OCI-M1 (cell line): ENCODE measurements at regions not wholly inside any gene's neighbourhood (a gene's known extent, or its start where the extent isn't known, plus 50 kb on each side); places are given as distances from the start of the nearest gene placed in this dataset.

Experiments
- DNase-seq: peaks from one replicate; lab custom pipeline; 2025; lab: John Stamatoyannopoulos, UW

DNA sequence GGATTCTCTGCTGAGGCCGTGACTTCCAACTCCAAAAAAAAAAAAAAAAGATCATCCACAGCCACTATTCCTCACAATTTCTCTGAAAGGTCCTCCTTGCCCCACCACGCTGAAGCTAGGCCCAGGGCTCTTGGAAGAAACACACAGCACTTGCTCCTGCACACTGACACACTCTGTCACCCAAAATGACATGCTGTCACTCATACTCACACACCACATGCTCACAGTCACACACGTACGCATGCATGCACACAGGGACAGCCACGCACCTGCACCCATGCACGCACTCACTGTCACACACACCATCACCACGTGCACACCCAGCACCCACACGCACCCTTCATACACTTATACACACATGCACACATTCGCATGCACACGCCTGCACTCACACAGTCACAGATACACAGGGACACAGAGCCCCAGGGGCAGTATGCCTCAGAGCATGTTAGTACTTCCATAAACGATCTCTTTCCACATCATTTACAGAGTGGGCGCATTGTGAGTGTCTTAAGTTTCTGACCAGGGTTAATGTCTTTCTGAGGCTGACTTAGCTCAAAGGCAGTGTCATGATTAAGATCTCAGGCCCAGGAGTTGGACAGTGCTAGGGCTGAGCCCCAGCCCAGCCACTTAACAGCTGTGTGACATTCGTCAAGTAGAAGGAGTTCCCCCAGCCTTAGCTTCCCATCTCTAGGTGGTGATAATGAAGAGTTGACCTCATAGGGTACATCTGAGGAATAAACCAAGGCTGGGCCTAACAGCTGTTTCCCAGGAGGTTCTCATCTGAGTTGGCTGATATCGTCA, 93.4 kb downstream of the GLI2 start:
- DNase-seq, result no peak

DNA sequence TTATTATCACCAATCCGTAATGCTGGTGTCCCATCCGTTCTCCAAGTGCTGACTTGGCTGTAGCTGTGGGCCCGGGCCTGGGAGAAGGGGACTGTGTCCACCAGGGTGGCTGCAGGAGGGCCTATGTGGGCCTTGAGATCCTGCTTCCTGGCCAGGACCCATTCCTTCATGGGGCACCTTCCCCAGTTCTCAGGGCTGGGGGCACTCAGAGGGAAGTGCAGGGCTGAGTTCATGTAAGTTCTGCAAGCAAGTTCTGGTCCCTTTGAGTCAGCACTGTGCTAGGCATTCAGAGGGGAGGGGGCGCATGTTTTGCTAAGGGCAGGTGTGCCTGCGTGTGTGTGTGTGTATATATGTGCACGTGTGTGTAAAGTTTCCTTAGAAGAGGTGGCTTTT, 94.0 kb downstream of the GLI2 start:
- DNase-seq, result no peak

DNA sequence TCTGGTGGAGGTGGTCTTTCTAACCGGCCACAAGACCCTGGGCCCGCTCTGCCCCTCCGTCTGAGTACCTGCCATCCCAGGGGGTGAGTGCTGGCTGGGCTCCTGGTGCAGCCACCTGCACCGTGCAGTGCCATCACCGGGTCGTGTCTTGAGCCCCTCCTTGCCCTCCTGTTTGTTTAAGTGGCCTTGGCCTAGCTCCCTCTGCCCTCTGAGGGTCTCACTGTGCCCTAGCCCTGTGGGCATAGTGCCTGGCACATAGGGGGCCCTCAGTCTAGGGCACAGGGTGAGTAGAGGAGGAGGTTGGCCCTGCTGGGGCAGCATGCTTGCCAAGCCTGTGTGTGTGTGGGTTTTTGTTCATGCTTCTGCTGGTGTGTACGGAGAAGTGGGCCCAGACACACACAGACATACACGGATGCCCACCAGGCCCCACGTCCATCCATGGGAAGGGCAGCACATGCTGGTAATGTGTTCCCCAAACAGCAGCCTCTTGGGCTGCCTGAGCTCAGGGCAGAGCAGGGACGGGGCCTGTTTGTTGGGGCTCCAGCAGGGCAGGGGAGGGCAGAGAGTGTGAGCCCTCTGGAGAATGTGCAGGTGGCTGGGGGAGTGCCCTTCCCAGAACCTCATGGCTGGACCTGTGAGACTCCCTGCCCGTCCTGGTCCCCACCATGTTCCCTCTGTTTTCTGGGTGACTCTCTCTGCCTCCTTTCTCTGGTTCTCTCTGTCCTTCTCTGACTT, 94.6 kb downstream of the GLI2 start:
- no peak for DNase-seq

DNA sequence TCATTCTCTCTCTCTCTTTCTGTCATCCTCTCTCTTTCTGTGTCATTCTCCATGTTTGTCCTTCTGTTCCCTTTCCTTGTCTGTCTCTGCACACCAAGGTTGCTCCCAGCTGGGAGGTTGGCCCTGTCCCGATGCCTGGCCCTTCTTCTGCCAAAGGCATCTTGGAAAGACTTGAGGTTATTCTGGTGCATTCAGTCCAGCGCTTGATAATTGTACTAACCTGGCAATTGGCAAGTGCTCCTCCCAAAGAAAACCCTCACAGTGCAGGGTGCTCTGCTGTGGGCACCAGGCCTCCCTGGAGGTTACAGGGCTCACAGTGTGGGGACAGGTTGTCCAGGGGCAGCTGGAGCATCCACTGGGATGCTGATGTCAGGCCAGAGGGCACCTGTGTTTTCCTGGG, 95.4 kb downstream of the GLI2 start:
- no peak for DNase-seq

DNA sequence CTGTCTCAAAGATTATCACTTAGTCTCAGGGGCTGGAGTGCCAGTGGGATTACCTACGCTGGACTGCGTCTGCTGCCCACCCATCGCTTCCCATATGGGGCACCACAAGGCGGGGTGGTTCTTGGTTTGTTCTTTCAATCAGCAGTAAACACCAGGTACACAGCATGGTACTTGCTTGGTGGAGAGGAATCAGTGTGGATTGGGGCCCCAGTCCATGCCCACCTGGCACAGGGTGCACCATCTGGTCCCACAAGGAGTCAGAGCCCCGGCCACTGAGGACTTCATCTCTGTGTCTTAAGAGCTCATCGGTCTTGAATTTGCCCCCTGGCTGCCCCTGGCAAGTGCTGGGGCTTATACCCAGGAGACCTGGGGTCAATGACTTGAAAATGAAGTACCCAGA, 96.2 kb downstream of the GLI2 start:
- no peak for DNase-seq

DNA sequence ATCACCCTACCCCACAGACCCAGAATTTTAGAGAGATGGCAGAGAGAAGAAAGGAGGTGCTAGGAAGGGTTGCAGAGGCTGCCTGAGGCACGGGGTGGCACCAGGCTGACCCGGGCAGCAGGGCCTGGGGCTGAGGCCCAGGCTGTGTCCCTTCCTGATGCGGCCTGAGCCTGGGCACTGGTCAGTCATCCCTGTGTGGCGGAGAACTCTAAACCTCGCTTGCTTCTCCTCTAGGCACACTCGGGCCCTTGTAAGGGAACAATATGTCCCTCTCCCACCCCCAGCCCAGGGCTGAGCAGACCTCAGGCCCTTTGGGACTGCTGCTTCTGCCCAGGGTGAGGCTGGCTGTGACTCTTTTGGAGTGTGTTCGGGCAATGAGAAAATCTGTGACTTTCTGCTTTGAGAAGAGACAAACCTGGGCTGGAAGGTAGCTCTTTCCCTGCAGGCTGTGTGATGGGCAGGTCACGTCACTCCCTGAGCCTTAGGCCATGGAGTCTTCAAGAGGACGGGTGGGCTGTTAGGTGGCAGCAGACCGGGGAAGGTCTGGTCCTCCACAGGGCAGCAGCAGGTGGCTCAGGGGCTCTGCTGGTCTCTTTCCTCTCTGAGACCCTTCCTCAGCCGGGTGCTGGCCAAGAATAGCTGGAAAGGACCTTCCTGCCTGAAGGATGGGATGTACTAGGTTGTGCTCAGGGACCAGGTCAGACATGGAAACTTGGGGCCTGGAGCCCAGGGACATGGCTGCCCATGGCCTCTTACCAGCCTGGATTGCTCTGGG, 96.8 kb downstream of the GLI2 start:
- DNase-seq, result no peak

DNA sequence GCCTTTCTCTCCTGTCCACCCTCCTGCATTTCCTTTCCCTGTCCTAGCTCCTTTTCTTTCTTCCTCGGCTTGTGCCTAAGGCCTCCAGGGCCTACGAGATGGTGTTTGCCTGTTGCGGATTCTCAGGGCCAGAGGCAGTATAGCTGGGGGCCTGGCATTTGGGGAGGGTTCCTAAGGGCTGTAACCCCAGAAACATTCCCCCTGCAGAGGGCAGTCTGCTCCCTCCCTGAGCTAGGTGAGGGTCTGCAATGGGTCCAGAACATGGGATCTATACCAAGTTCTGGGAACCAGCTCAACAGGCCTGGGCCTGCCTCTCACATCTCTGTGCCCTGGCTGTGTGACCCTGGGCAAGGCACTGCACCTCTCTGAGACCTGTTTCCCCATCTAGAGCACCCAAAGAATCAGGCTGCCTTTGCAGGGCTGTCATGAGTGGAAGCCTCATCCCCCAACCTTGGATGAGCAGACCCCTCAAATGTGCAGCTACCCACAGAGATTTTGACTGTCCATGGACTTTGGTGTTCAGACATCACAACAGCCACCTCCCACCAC, 97.5 kb downstream of the GLI2 start:
- DNase-seq, result no peak

DNA sequence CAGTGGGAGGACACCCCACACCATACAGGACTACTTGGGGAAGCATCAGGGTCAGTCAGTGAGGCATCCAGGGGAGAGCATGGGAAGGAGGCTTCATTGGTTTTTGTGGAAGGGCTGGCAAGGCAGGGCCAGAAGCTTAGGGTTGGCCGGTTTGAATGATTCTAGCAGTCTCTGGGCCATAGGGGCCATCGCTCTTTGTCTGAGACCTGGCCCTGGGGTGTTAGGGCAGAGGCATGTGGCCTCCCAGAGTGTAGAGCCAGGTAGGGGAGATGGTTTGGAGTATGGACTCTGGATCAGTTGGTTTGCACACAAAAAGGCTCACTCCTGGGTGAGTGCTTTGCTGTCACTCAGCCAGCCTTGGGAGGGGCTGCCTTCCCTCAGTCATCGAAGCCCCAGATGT, 98.5 kb downstream of the GLI2 start:
- DNase-seq, result no peak

DNA sequence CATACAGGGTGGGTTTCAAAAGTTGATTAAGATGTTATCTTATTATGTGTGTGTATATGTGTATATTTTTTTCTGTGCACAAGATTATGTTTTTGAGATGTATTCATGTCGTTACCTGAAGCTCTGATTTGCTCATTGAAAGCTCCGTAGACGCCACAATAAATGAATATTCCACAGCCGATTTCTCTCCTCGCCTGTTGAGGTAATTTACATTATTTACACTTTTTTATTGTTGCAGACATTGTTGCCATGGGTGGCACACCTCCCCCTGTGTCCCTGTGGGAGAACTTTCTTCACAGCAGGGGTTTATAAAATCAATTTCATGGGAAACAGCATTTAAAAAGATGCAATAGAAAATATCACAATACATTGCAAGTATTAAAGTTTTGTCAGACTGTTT, 100.6 kb downstream of the GLI2 start:
- no peak for DNase-seq

DNA sequence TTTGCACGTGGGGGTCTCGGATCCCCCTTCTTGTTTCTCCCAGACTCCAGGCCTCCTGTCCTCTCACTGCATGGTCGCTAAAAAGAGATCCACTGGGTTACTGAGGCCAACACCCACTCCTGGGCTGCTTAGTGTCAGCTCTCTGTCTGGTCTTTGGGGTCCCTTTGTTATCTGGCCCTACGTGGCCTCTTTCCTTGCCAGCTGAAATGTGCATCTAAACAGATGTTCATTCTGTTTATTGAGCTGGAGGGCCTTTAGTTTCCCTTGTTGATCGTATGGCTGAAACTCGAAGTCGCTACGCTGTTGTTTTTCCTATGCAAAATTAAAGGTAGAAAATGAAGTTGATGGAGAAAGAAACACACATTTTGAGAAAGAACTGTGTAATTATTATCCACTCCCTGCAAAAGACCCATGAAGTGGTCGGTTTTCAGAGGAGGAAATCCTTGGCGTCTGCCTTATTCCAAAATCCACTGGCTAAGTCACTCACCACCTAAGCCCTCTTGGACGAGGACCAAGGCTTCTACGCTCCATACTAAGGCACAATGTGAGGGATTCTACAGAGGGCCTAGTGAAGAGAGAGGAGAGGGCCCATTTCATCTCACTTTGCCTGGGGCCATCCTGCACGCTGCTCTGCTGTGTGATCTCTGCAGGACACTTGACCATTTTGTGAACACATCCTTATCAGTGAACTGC, 105.3 kb downstream of the GLI2 start:
- no peak for DNase-seq

DNA sequence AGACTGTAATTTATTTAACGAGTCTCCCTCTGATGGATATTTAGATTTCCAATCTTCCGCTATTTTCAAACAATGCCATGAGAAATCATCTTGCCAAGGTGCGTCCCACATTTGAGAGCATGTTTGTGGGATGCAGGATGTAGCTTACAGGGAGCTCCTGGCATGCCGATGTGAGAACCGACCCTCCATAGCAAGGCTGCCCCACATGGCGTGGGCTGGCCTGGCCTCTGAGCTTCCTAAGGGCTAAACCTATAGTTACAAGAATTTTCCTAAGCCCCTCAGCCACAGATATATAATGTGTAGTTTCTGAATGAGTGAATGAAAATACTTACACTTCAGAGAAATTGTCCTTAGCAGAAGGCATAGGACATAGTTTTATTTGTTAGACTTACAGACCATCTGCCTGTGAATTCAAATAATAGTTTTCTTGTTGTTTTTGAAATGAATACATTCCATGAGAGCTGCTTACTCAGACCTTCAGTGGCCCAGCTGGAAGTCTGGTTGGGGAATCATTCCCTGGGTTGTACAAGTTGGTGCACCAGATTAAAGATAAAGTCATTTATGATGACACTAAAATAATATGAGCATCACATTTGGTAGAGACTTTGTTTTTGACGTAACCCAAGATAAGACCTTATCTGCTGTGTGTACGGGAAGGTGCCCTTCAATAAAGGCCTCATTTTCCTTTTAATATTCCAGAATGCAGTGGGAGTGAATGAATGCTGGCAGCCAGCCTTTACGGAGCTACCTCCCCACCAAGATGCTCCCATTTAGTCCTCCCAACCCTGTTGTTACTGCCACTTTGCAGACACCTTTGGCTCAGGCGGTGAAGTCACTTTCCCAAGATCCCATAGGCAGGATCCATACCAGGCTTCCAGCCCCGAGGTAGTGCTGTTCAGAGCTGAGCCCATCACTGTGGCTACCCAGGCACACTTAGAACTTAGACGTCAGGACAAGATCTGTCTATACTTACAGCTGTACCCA, 107.1 kb downstream of the GLI2 start:
- DNase-seq, result no peak

DNA sequence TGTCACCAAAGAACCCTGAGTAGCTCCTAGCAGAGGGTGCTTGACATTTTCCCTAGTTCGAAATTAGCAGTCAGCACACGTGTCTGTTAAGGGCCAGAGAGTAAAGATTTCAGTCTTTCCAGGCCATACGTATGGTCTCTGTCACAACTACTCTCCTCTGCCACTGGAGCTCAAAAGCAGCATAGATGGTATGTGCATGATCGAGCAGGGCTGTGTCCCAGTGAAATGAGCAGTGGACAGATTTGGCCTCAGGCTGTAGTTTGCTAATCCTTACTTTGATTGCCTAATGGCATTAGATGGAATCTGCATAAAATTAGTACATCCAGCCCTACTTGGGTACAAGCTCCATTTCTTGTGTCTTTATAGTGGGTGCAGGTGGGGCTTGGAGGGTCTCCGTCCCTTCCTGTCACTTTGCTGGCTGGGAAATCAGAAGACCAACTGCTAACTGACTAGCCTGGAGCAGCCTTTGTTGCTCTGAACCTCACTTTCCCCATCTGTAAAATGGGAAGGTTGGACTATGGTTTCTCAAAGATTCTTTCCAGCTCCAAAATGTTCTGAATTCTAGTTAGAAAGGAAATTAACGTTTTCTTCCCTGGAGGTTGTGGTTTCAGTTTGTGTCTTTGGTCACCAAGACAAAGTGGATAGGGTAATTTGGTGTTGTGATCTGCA, 108.5 kb downstream of the GLI2 start:
- DNase-seq, result no peak

DNA sequence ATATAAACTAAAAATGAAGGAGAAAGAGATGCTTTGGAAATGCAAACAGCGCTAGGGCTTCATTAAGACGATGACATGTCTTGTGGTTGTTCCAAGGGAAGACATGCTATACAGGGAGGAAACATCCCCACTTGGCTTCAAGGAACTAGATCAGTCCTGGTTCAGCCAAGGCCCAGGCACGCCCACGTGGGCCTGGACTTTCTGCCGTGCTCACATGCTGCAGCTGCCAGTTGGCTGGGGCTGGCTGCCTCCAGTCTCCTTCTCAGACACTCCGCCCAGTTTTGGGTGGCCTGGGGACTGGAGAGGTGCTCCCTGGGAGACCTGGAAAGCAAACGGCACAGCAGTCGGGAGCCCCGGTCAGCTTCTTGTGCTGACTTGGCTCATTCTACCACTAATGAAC, 109.6 kb downstream of the GLI2 start:
- no peak for DNase-seq

DNA sequence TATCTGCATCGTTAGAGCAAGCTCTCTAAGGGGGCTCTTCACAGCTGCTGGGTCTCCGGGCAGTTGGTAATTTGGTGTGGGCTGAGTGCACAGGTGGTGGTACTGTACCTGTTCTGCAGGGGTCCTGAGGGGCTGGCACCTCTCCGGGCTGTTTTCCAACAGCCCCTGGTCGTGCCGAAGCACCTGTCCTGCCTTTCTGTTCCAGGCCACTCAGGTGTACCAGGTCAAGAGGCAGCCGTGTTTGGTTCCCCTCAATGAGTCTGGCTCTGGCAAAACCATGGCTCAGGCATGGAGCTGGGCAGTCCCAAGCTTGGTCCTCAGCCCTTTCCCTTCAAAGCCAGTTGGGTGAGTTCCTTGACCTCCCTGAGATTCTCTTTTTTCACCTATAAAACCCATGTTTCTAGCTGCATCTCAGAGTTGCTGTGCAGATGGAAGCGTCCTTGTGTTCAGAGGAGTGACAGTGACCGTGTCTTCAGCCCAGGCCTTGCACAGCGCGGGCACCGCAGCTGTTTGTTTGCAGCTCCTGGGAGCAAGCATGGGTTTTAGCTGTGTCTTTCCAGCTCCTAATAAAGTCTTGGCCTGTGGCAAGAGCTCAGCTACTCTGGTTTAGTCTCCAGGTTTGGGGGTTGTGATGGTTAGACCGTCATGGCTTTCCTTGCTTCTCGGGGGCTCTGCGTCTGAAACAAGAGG, 110.9 kb downstream of the GLI2 start:
- no peak for DNase-seq

DNA sequence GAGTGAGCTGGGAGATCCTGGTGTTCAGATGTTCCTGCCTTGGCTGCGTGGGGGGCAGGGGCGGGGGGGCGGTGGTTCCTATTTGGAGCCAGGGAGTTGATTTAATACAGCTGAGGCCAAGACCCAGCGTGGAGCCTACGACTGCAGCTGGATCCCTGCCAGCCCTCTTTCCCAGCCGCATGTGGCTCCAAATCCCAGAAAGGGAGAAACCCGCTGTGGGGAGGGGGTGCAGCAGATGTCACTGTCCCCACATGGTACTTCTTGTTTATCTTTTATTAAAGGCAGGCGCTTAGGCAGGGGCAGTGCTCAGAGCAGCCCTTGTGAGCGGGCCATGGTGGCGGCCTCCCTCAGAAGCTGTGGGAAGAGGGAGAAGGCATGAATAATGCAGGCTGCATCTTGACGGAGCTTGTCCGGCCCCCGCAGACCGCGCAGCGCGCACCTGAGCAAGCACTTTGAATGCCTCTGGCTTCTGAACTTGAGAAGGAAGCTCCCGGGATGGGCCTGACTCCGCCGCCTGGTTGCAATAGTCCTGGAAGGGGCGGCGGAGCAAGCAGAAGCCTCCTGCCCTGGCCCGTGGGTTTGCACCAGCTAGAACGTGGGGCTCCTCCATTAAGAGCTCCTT, 112.1 kb downstream of the GLI2 start:
- DNase-seq, result no peak

DNA sequence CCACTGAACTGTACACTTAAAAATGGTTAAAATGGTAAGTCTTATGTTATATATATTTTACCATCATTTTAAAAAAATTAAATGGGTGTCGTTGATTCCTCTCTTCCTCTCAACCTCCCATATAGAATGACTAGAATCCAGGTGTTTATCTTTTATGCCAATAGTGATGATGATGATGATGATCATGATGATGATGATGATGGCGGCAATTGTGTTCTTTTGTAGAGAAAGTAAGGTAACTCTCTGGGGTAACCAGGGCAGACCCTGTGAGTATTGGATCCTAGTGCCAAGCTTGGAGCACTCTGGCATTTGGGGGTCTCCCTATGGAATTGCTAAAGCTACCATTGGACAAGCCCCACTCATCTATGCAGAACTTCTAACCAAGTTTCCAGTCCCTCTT, 113.6 kb downstream of the GLI2 start:
- no peak for DNase-seq

DNA sequence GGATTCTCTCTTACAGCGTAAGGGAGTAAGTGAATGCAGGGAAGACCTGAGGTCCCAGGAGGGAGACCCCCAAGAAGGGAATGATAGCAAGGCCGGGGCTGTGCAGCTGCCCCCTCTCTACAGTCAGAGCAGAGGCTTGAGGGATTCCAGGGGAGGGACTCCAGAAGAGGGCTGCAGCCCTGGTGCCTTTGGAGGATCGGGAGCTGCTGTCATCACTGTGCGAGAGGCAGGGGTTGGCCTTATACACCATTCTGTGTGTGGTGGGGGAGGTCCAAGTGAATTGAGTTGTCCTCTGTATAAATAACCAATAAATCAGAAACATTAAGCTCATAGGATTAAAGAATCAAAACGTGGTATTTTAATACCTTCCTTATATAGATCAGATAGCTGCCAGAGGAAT, 114.9 kb downstream of the GLI2 start:
- no peak for DNase-seq

DNA sequence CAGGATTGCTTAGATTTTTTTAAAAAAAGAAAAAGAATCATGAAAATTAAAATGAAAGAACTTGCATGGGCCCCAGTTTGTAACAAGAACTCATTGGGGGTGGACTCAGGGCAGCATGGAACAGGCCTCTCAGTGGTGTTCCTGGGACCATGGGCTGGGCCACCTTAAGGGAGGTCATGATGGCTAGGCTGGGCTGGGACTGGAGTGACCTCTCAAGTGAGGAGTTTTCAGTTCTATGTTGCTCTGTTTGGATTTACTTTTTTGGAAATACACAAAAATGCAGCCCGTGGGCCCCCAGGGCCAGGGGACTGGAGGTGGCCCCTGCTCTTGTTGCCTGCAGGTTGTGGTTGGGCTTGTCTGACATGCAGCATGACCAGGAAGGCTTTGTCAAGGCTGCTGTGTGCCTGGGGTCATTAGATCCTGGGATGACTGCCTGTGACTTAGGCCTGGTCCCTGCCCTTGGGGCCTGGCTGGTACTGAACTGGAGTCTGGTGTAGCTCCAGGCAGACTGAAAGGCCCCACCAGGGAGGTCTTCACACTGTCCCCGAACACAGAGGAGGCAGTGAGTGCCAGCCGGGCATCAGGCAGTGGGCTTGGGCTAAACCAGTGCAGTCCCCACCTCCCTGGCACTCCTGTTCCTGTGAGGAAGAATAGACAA, 115.6 kb downstream of the GLI2 start:
- DNase-seq, result no peak
